Keratinocyte (primary cell): ENCODE measurements at regions not wholly inside any gene's neighbourhood (a gene's known extent, or its start where the extent isn't known, plus 50 kb on each side); places are given as distances from the start of the nearest gene placed in this dataset.

Experiments used
- DNase-seq: peaks from one replicate; pipeline ENCODE4 v3.0.0-alpha.2; 2011; ENCODE audit warnings: low read depth, missing footprints, low spot score
- FAIRE-seq: peaks from 2 replicates; lab custom pipeline; 2011; peaks lifted over from hg19 to GRCh38; lab: Jason Lieb, UNC
- H2AFZ ChIP-seq: 2 replicates; pipeline ENCODE4 v1.6.0; 2012; ENCODE audit warnings: low read length, control low read depth, inconsistent platforms; ENCODE audit not compliant: control insufficient read depth
- H3K27ac ChIP-seq: 2 replicates; pipeline ENCODE4 v1.5.1; 2011; ENCODE audit warnings: low read length; ENCODE audit not compliant: control insufficient read depth, insufficient read depth
- H3K27me3 ChIP-seq: 3 replicates; pipeline ENCODE4 v1.6.0; 2011; ENCODE audit warnings: low read length; ENCODE audit not compliant: control insufficient read depth, insufficient read depth; ENCODE audit errors: extremely low read depth
- H3K36me3 ChIP-seq, 2 experiments: 2 replicates in 1 of 2; 3 replicates in 1 of 2; pipeline ENCODE4 v1.5.1; 2011; ENCODE audit warnings: low read length in 2 of 2, mild to moderate bottlenecking in 1 of 2; ENCODE audit not compliant: control insufficient read depth in 2 of 2, insufficient read depth in 2 of 2; ENCODE audit errors: extremely low read depth in 1 of 2
- H3K4me1 ChIP-seq: 3 replicates; pipeline ENCODE4 v1.5.1; 2011; ENCODE audit warnings: low read length; ENCODE audit not compliant: control insufficient read depth, insufficient read depth; ENCODE audit errors: extremely low read depth
- H3K4me2 ChIP-seq: 3 replicates; pipeline ENCODE4 v1.6.0; 2011; ENCODE audit warnings: low read depth, low read length; ENCODE audit not compliant: control insufficient read depth, insufficient read depth; ENCODE audit errors: extremely low read depth
- H3K4me3 ChIP-seq, 3 experiments: fragments of 200-600 bp in 1 of 3; sonication (generic) in 1 of 3; 2 replicates in 2 of 3; 3 replicates in 1 of 3; pipeline ENCODE4 v1.5.1; 2011 to 2016; ENCODE audit warnings: low read length in 3 of 3, mild to moderate bottlenecking in 3 of 3, control low read depth in 2 of 3, inconsistent platforms in 1 of 3, low read depth in 1 of 3, mixed read lengths in 1 of 3, mixed run types in 1 of 3, moderate library complexity in 1 of 3; ENCODE audit not compliant: control insufficient read depth in 2 of 3, insufficient read depth in 2 of 3; ENCODE audit errors: extremely low read depth in 1 of 3
- H3K79me2 ChIP-seq: 2 replicates; pipeline ENCODE4 v1.6.0; 2012; ENCODE audit warnings: low read length; ENCODE audit not compliant: control insufficient read depth, insufficient read depth
- H3K9ac ChIP-seq: 3 replicates; pipeline ENCODE4 v1.6.0; 2011; ENCODE audit warnings: low read length; ENCODE audit not compliant: control insufficient read depth, insufficient read depth; ENCODE audit errors: extremely low read depth
- H3K9me1 ChIP-seq: 3 replicates; pipeline ENCODE4 v1.6.0; 2011; ENCODE audit warnings: low read length; ENCODE audit not compliant: control insufficient read depth, insufficient read depth; ENCODE audit errors: extremely low read depth
- H3K9me3 ChIP-seq: 2 replicates; pipeline ENCODE4 v1.5.1; 2012; ENCODE audit warnings: low read depth, low read length; ENCODE audit not compliant: control insufficient read depth
- H4K20me1 ChIP-seq: 3 replicates; pipeline ENCODE4 v1.6.0; 2011; ENCODE audit warnings: low read length; ENCODE audit not compliant: control insufficient read depth, insufficient read depth; ENCODE audit errors: extremely low read depth
- EZH2 ChIP-seq: IDR thresholded peaks from one replicate; pipeline ENCODE4 v1.6.1; 2012; ENCODE audit warnings: inconsistent platforms, mild to moderate bottlenecking, low read length, moderate library complexity
- dilution Hi-C: fragments of 300-500 bp; cut with MboI; formaldehyde crosslinking; loops from one replicate; pipeline ENCODE4 v1.7.0; 2020; ENCODE audit warnings: low sequenced_read_pairs; ENCODE audit not compliant: extremely low pct_ligation_motif_present
- TF ChIP-seq, protein P1 (sequence below), 3 experiments: IDR thresholded peaks in 1 of 3; conservative IDR thresholded peaks in 1 of 3; optimal IDR thresholded peaks in 1 of 3; 2 replicates in 2 of 3; 3 replicates in 1 of 3; pipeline versions ENCODE3 to v1.5.1; 2011; ENCODE audit warnings: low read length in 3 of 3, mild to moderate bottlenecking in 3 of 3, moderate library complexity in 2 of 3, control low read depth in 1 of 3, inconsistent platforms in 1 of 3; ENCODE audit not compliant: insufficient read depth in 2 of 3; ENCODE audit errors: extremely low read depth in 1 of 3

DNA sequence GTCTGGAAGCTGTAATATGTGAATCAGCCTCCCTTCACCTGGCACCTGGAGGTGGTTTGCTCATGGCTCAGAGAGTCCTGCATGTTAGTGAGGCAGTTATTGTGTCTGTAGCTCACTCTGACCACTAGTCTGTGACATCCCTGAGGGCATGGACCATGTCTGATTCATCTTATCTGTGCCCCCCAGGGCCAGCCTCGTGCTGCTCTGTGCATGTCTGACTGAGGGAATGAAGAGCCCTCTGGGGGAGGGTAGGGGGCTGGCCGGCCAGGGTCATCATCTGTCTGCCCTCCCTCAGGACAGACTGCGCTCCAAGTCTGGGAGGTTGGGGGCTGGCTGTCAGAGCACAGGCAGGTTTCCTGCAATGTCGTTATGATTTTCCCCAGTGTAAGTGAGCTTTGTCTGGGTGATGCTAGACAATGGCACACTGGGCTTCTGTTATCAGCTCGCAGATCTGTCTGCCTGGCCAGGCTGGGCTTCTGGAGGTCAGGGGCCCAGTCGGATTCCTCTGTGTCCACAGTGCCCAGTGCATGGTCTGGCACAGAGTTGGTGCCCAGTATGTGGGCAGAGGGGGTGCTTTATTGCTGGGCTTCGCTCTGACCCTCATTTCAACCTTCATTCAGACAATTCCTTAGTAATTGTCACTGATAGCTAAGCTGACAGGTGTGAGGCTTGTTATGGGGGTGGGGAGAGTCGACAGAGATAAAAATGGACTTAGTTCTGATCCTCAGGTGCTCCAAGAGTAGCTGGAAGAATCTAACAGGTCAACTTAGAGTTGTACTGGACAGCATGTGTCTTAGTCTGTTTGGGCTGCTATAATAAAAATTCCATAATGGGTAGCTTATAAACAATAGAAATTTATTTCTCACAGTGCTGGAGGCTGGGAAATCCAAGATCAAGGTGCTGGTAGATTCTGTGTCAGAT lies 85.7 kb upstream of the SHB start:
- no peak overlapping the region for H3K4me2 ChIP-seq

DNA sequence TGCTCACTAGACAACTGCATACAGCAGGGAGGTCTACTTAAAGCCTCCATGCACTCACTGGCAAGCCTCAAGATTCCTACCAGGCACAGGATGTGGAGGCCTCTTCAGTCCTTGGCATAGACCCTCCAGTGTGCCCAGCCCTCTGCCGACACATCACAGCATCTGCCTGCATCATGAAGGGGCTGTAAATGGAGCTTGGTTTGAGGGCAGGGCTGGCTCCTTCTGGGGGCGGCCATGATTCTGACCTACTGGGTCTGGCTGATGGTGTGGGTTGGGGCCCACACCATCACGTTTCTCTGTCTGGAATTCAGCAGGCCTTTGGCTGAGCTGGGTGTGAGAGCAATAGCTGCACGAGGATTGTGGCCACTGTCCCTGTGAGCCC lies 84.9 kb upstream of the SHB start:
- Histone ChIP-seq H3K9ac (no peak overlapping the region), H4K20me1 (no peaks in the 10 kb centered on the region), H3K36me3 (no peaks in the 10 kb centered on the region), H3K4me2 (no peak overlapping the region), H3K9me1 (no peaks in the 10 kb centered on the region), H3K27ac (no peak overlapping the region), H3K9me3 (no peaks in the 10 kb centered on the region), H3K27me3 (no peaks in the 10 kb centered on the region), H2AFZ (no peak overlapping the region), H3K79me2 (no peaks in the 10 kb centered on the region), H3K4me3 (no peak overlapping the region), H3K4me1 (peaks cover 7% of the 10 kb centered on the region)
- TF ChIP-seq, protein P1, sequence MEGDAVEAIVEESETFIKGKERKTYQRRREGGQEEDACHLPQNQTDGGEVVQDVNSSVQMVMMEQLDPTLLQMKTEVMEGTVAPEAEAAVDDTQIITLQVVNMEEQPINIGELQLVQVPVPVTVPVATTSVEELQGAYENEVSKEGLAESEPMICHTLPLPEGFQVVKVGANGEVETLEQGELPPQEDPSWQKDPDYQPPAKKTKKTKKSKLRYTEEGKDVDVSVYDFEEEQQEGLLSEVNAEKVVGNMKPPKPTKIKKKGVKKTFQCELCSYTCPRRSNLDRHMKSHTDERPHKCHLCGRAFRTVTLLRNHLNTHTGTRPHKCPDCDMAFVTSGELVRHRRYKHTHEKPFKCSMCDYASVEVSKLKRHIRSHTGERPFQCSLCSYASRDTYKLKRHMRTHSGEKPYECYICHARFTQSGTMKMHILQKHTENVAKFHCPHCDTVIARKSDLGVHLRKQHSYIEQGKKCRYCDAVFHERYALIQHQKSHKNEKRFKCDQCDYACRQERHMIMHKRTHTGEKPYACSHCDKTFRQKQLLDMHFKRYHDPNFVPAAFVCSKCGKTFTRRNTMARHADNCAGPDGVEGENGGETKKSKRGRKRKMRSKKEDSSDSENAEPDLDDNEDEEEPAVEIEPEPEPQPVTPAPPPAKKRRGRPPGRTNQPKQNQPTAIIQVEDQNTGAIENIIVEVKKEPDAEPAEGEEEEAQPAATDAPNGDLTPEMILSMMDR (optimal IDR thresholded peaks at IDR 0.05 in 1 of 3, IDR thresholded peaks at IDR 0.05 in 1 of 3, conservative IDR thresholded peaks at IDR 0.05 in 1 of 3; ENCODE audit: extremely low read depth in 1 of 3, insufficient read depth in 2 of 3, low read length in 3 of 3) = no peak
- TF ChIP-seq EZH2 = no peak
- dilution Hi-C loops = loop anchor here (25.0 kb wide), 1 partner anchor 92 kb away; the partner anchor contains the start of gene SHB
- no peak for FAIRE-seq
- DNase-seq = no peak

More for the DNA sequence above, 85.7 kb upstream of the SHB start:
- no peak overlapping the region for H2AFZ ChIP-seq
- H4K20me1 ChIP-seq = no peaks in the 10 kb centered on the region
- H3K9ac ChIP-seq = no peak overlapping the region
- H3K9me1 ChIP-seq = no peaks in the 10 kb centered on the region
- DNase-seq (no peak), FAIRE-seq (no peak)
- H3K9me3 ChIP-seq = no peaks in the 10 kb centered on the region
- no peak overlapping the region for H3K27ac ChIP-seq
- peaks cover 7% of the 10 kb centered on the region for H3K4me1 ChIP-seq
- H3K79me2 ChIP-seq = no peaks in the 10 kb centered on the region
- no peaks in the 10 kb centered on the region for H3K36me3 ChIP-seq
- no peak overlapping the region for H3K4me3 ChIP-seq
- dilution Hi-C loops = loop anchor here (25.0 kb wide), 1 partner anchor 92 kb away; the partner anchor contains the start of gene SHB
- TF ChIP-seq, protein P1 (optimal IDR thresholded peaks at IDR 0.05 in 1 of 3, IDR thresholded peaks at IDR 0.05 in 1 of 3, conservative IDR thresholded peaks at IDR 0.05 in 1 of 3; ENCODE audit: extremely low read depth in 1 of 3, insufficient read depth in 2 of 3, low read length in 3 of 3) = no peak
- no peak for TF ChIP-seq EZH2
- no peaks in the 10 kb centered on the region for H3K27me3 ChIP-seq
